ENCODE measurements at regions not wholly inside any gene's neighbourhood (a gene's known extent, or its start where the extent isn't known, plus 50 kb on each side); places are given as distances from the start of the nearest gene placed in this dataset.

DNA sequence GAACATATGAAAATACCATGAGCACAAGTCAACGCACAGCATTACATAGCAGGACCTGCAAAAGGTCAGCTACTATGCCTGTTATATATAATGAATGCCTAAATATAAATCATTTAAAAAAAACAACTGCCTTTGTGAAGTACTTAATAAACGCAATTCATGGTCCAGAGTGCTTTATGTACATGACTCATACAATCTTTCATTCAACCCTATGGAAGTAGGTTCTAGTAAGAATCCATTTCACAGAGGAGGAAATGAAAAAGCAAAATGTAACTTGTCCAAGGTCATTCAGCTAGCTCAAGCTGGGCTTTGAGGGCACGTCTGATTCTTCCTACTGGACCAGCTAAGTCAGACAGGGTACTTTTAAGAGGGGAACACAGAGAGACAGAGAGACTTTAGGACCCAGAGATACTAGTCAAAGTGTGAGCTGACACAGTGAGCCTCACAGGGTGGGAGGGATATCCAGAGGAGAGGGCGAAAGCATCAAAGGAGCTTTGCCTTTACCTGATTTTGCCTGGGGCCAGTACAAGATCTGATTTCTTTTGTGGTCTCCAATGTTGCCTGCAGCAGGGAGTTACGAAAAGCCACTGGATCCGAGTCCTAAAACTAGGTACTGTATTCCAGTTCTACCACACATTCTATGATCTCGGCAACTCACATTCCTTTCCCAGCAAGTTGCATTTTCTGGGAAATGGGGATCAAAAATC lies 83.4 kb upstream of the ZFHX3 start:
- DNase-seq (ENCODE audit: low read depth, low spot score) (no peak), ATAC-seq (no peak)
- intact Hi-C loops (cut with micrococcal nuclease), result no loop called here
- Histone ChIP-seq H3K27me3 (ENCODE audit: insufficient read depth, low read length) (peaks cover 2% of the 10 kb centered on the region; the same call in 1 of the 2 replicates), H3K4me3 (replicated peaks in 1 of 2; ENCODE audit: low read depth in 1 of 2, low read length in 2 of 2) (no peak overlapping the region), H2AFZ (ENCODE audit: low read depth, low read length, poor library complexity, severe bottlenecking) (no peak overlapping the region), H3K4me1 (ENCODE audit: control insufficient read depth in 1 of 2, insufficient read depth in 2 of 2, low read length in 2 of 2) (no peaks in the 10 kb centered on the region), H3K36me3 (ENCODE audit: control insufficient read depth in 1 of 2, insufficient read depth in 2 of 2, low read length in 2 of 2) (no peaks in the 10 kb centered on the region), H3K9ac (ENCODE audit: low read length) (no peak overlapping the region), H3K9me2 (ENCODE audit: insufficient read depth) (no peaks in the 10 kb centered on the region), H3K79me2 (ENCODE audit: insufficient read depth, low read length) (no peaks in the 10 kb centered on the region), H4K20me1 (ENCODE audit: insufficient read depth) (no peaks in the 10 kb centered on the region), H3K9me3 (ENCODE audit: control insufficient read depth in 1 of 2, insufficient read depth in 1 of 2, low read depth in 1 of 2, low read length in 2 of 2) (no peaks in the 10 kb centered on the region), H3K4me2 (ENCODE audit: low read length) (no peak overlapping the region), H3K27ac (ENCODE audit: low read depth, low read length) (no peak overlapping the region)
- TF ChIP-seq CTCF (IDR thresholded peaks at IDR 0.05 in 2 of 3, conservative IDR thresholded peaks at IDR 0.05 in 1 of 3; ENCODE audit: borderline replicate concordance in 1 of 3, insufficient read depth in 1 of 3, low read depth in 2 of 3, low read length in 2 of 3), result no peak
- no peak for TF ChIP-seq SIN3A (IDR thresholded peaks at IDR 0.05; ENCODE audit: low read depth)
- no peak for TF ChIP-seq EGR1 (IDR thresholded peaks at IDR 0.05; ENCODE audit: low read depth)
- TF ChIP-seq SP1 (IDR thresholded peaks at IDR 0.05; ENCODE audit: low read depth), result no peak
- ChIA-PET CTCF (no interaction called here), POLR2A (no interaction called here), RAD21 (ENCODE audit: low non-redundant PET in 1 of 2, low total read pairs in 2 of 2, uncharacterized antibody in 2 of 2, unreplicated experiment in 2 of 2) (no interaction called here)
- BruUV-seq (replicated peaks), result no TSS peak

DNA sequence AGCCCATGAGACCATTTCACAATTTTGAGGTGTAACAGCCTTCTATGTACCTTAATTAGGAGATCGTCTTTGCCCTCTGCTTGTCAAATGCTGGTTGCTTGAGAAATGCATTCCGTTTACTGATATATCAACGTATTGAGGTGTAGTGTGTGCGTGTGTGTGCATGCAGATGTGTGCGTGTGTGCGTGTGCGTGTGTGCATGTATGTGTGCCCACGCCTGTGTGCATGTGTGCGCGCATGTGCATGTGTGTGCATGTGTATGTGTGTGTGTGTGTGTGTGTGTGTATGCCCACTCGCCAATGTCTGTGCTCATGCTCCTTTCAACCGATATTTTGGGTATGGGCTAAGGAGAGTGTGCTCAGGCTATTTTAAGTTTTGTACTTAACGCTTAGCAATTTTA lies 81.5 kb upstream of the ZFHX3 start:
- RAD21 ChIA-PET (ENCODE audit: low non-redundant PET in 1 of 2, low total read pairs in 2 of 2, uncharacterized antibody in 2 of 2, unreplicated experiment in 2 of 2), result no interaction called here
- no peak for DNase-seq (ENCODE audit: low read depth, low spot score)
- no peaks in the 10 kb centered on the region for H3K79me2 ChIP-seq (ENCODE audit: insufficient read depth, low read length)
- TF ChIP-seq EZH2 (IDR thresholded peaks at IDR 0.05) (no peak), ZFX (IDR thresholded peaks at IDR 0.05) (no peak), POLR2AphosphoS5 (IDR thresholded peaks at IDR 0.05; ENCODE audit: low read depth, low read length) (no peak), SRF (IDR thresholded peaks at IDR 0.05; ENCODE audit: low read depth) (no peak), RAD21 (IDR thresholded peaks at IDR 0.05; ENCODE audit: low read depth) (no peak), ZBTB33 (IDR thresholded peaks at IDR 0.05; ENCODE audit: extremely low read depth, insufficient replicate concordance, low read length) (no peak), CEBPB (IDR thresholded peaks at IDR 0.05; ENCODE audit: low read depth) (no peak)
- TF ChIP-seq, protein P1, sequence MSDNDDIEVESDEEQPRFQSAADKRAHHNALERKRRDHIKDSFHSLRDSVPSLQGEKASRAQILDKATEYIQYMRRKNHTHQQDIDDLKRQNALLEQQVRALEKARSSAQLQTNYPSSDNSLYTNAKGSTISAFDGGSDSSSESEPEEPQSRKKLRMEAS (IDR thresholded peaks at IDR 0.05), result no peak
- no TSS peak for BruUV-seq (replicated peaks)
- H3K4me3 ChIP-seq (replicated peaks in 1 of 2; ENCODE audit: low read depth in 1 of 2, low read length in 2 of 2), result no peak overlapping the region
- H3K9me3 ChIP-seq (ENCODE audit: control insufficient read depth in 1 of 2, insufficient read depth in 1 of 2, low read depth in 1 of 2, low read length in 2 of 2), result no peaks in the 10 kb centered on the region
- no peaks in the 10 kb centered on the region for H3K36me3 ChIP-seq (ENCODE audit: control insufficient read depth in 1 of 2, insufficient read depth in 2 of 2, low read length in 2 of 2)
- H3K4me1 ChIP-seq (ENCODE audit: control insufficient read depth in 1 of 2, insufficient read depth in 2 of 2, low read length in 2 of 2), result no peaks in the 10 kb centered on the region
- POLR2A ChIA-PET, result no interaction called here
- H3K9me2 ChIP-seq (ENCODE audit: insufficient read depth), result no peaks in the 10 kb centered on the region
- CTCF ChIA-PET, result no interaction called here
- H3K4me2 ChIP-seq (ENCODE audit: low read length), result no peak overlapping the region
- no peak overlapping the region for H3K27ac ChIP-seq (ENCODE audit: low read depth, low read length)
- ATAC-seq, result no peak
- H2AFZ ChIP-seq (ENCODE audit: low read depth, low read length, poor library complexity, severe bottlenecking), result no peak overlapping the region
- no peak overlapping the region for H3K9ac ChIP-seq (ENCODE audit: low read length)
- peaks cover 2% of the 10 kb centered on the region; the same call in 1 of the 2 replicates for H3K27me3 ChIP-seq (ENCODE audit: insufficient read depth, low read length)
- no peaks in the 10 kb centered on the region for H4K20me1 ChIP-seq (ENCODE audit: insufficient read depth)
- intact Hi-C loops (cut with micrococcal nuclease), result loop anchor here (1.0 kb wide), 1 partner anchor 33 kb away; no protein-coding TSS in a partner anchor
